Erythroblast (primary cell): ENCODE measurements at regions not wholly inside any gene's neighbourhood (a gene's known extent, or its start where the extent isn't known, plus 50 kb on each side); places are given as distances from the start of the nearest gene placed in this dataset.

ENCODE experiments used
- GATA1 ChIP-seq: IDR thresholded peaks from 2 replicates; pipeline ENCODE4 v1.6.1; 2011; ENCODE audit warnings: low read depth, mild to moderate bottlenecking, control low read depth, low read length, moderate library complexity
- POLR2A ChIP-seq: IDR thresholded peaks from 2 replicates; pipeline ENCODE4 v1.6.1; 2011; ENCODE audit warnings: mild to moderate bottlenecking, low read length

DNA sequence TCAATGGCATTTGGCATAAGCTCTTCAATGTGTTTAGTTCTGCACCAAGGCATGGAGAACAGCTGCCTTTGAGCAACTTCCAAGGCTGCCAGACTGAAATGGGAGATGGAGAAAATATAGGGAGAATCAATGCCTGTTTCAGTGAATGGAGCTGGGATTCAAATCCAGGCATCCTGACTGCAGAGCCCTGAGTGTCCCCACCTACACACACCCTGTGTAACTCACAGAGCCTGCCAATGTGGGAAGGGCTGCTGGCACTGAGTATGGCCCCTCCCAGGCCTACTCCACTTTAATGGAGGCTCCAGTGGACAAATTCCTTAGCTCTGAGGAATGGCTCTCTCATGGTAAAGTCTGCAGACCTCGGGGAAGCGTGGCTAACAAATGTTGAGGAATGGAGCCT lies 145.6 kb upstream of the TNR start:
- no peak for TF ChIP-seq POLR2A
- no peak for TF ChIP-seq GATA1
